CD8-positive, alpha-beta memory T cell (primary cell): ENCODE measurements at regions not wholly inside any gene's neighbourhood (a gene's known extent, or its start where the extent isn't known, plus 50 kb on each side); places are given as distances from the start of the nearest gene placed in this dataset.
A peak's percentile ranks its signal among the peaks of the same experiment; 100 is the strongest.

Experiments
- CTCF ChIA-PET: fragments of 350-600 bp; sonication (Branson Sonifier 250); formaldehyde crosslinking; loops from one replicate; lab custom pipeline; 2021; ENCODE audit warnings: antibody characterized with exemption; lab: Charles Lee
- POLR2A ChIA-PET: fragments of 350-600 bp; sonication (Branson Sonifier 250); formaldehyde crosslinking; loops from one replicate; lab custom pipeline; 2021; ENCODE audit warnings: antibody characterized with exemption; lab: Charles Lee
- DNase-seq, 5 donors: peaks; one replicate each; pipeline versions ENCODE4 v3.0.0 to v3.0.0-alpha.2; 2020 to 2022; ENCODE audit warnings: mixed read lengths in 1 of 5
- H3K27ac ChIP-seq: one replicate; pipeline ENCODE4 v1.7.0; 2013; ENCODE audit warnings: low read depth, mild to moderate bottlenecking, low read length, moderate library complexity
- H3K27me3 ChIP-seq: 2 replicates; pipeline ENCODE4 v1.7.0; 2013; ENCODE audit warnings: low read length, mild to moderate bottlenecking; ENCODE audit not compliant: insufficient read depth, poor library complexity, severe bottlenecking
- H3K36me3 ChIP-seq: 2 replicates; pipeline ENCODE4 v1.7.0; 2013; ENCODE audit warnings: mild to moderate bottlenecking, low read length, moderate library complexity; ENCODE audit not compliant: insufficient read depth
- H3K4me1 ChIP-seq: 2 replicates; pipeline ENCODE4 v1.7.0; 2013; ENCODE audit warnings: mild to moderate bottlenecking, low read length, moderate library complexity; ENCODE audit not compliant: insufficient read depth
- H3K4me3 ChIP-seq: 2 replicates; pipeline ENCODE4 v1.7.0; 2013; ENCODE audit warnings: mild to moderate bottlenecking, low read length
- H3K9me3 ChIP-seq: 2 replicates; pipeline ENCODE4 v1.7.0; 2013; ENCODE audit warnings: mild to moderate bottlenecking, low read length
- H3K27ac Mint-ChIP-seq, 8 donors: one replicate each; pipeline ENCODE4 v1.8.0; 2020 to 2021; ENCODE audit warnings: mixed read lengths in 8 of 8, mild to moderate bottlenecking in 6 of 8, inconsistent platforms in 3 of 8, moderate library complexity in 3 of 8
- H3K27me3 Mint-ChIP-seq, 2 donors: one replicate each; pipeline ENCODE4 v1.8.0; 2020 to 2021; ENCODE audit warnings: mixed read lengths in 2 of 2, mild to moderate bottlenecking in 1 of 2, moderate library complexity in 1 of 2
- H3K36me3 Mint-ChIP-seq, 3 donors: one replicate each; pipeline ENCODE4 v1.8.0; 2020 to 2021; ENCODE audit warnings: mixed read lengths in 3 of 3, inconsistent platforms in 1 of 3, mild to moderate bottlenecking in 1 of 3
- H3K4me1 Mint-ChIP-seq, 3 donors: one replicate each; pipeline ENCODE4 v1.8.0; 2020 to 2021; ENCODE audit warnings: mixed read lengths in 3 of 3, inconsistent platforms in 1 of 3, mild to moderate bottlenecking in 1 of 3
- H3K4me3 Mint-ChIP-seq, 7 donors: one replicate each; pipeline ENCODE4 v1.8.0; 2020 to 2021; ENCODE audit warnings: mixed read lengths in 7 of 7, mild to moderate bottlenecking in 6 of 7, moderate library complexity in 4 of 7, inconsistent platforms in 2 of 7
- H3K9me3 Mint-ChIP-seq, 5 donors: one replicate each; pipeline ENCODE4 v1.8.0; 2020 to 2022; ENCODE audit warnings: mixed read lengths in 5 of 5, mild to moderate bottlenecking in 3 of 5, moderate library complexity in 2 of 5, inconsistent platforms in 1 of 5

- Mint-ChIP-seq H3K27me3 (no peaks in the 10 kb centered on the region), H3K36me3 (no peaks in the 10 kb centered on the region), H3K4me3 (no peak overlapping the region), H3K27ac (no peak overlapping the region), H3K4me1 (no peaks in the 10 kb centered on the region), H3K9me3 (peaks cover 4 to 11% (median 5%) of the 10 kb centered on the region in 5 donors)
- no peaks in the 10 kb centered on the region for H3K36me3 ChIP-seq
- DNase-seq, result no peak
- H3K27me3 ChIP-seq, result no peaks in the 10 kb centered on the region
- no peak overlapping the region for H3K27ac ChIP-seq
- H3K4me1 ChIP-seq, result no peaks in the 10 kb centered on the region
- no peak overlapping the region for H3K4me3 ChIP-seq
- POLR2A ChIA-PET, result no interaction called here
- CTCF ChIA-PET, result no interaction called here
- H3K9me3 ChIP-seq, result no peaks in the 10 kb centered on the region
These were observed 663.0 kb downstream of the KCNA4 start for GRCh38 chr11:29353833-29354232.

GRCh38 chr11:29352273-29352795 is 664.5 kb downstream of the KCNA4 start:
- Mint-ChIP-seq H3K4me3 (no peak overlapping the region), H3K27me3 (no peaks in the 10 kb centered on the region), H3K4me1 (no peaks in the 10 kb centered on the region), H3K36me3 (no peaks in the 10 kb centered on the region), H3K9me3 (peaks cover 4 to 9% (median 5%) of the 10 kb centered on the region in 5 donors), H3K27ac (no peak overlapping the region)
- Histone ChIP-seq H3K36me3 (no peaks in the 10 kb centered on the region), H3K27me3 (no peaks in the 10 kb centered on the region), H3K4me1 (no peaks in the 10 kb centered on the region), H3K27ac (no peak overlapping the region), H3K9me3 (no peaks in the 10 kb centered on the region), H3K4me3 (no peak overlapping the region)
- CTCF ChIA-PET, result no interaction called here
- no peak for DNase-seq
- POLR2A ChIA-PET, result no interaction called here

GRCh38 chr11:29351301-29351873 is 665.4 kb downstream of the KCNA4 start:
- H3K4me3 ChIP-seq, result no peak overlapping the region
- Mint-ChIP-seq H3K9me3 (peaks cover 0 to 9% (median 6%) of the 10 kb centered on the region in 5 donors), H3K36me3 (no peaks in the 10 kb centered on the region), H3K27me3 (no peaks in the 10 kb centered on the region), H3K27ac (no peak overlapping the region), H3K4me1 (no peaks in the 10 kb centered on the region), H3K4me3 (no peak overlapping the region)
- no peak for DNase-seq
- no peaks in the 10 kb centered on the region for H3K9me3 ChIP-seq
- ChIA-PET CTCF (no interaction called here), POLR2A (no interaction called here)
- no peaks in the 10 kb centered on the region for H3K27me3 ChIP-seq
- H3K36me3 ChIP-seq, result no peaks in the 10 kb centered on the region
- H3K27ac ChIP-seq, result no peak overlapping the region
- no peaks in the 10 kb centered on the region for H3K4me1 ChIP-seq

GRCh38 chr11:29343465-29344333 is 673.1 kb downstream of the KCNA4 start:
- Histone ChIP-seq H3K9me3 (no peaks in the 10 kb centered on the region), H3K36me3 (no peaks in the 10 kb centered on the region), H3K4me3 (no peak overlapping the region), H3K27me3 (no peaks in the 10 kb centered on the region), H3K4me1 (no peaks in the 10 kb centered on the region), H3K27ac (no peak overlapping the region)
- no peaks in the 10 kb centered on the region for H3K4me1 Mint-ChIP-seq
- H3K9me3 Mint-ChIP-seq, result peaks cover 0 to 7% (median 5%) of the 10 kb centered on the region in 5 donors
- H3K36me3 Mint-ChIP-seq, result no peaks in the 10 kb centered on the region
- no peak overlapping the region for H3K27ac Mint-ChIP-seq
- ChIA-PET CTCF (no interaction called here), POLR2A (no interaction called here)
- no peak for DNase-seq
- no peak overlapping the region for H3K4me3 Mint-ChIP-seq
- no peaks in the 10 kb centered on the region for H3K27me3 Mint-ChIP-seq

- H3K4me3 Mint-ChIP-seq, result no peak overlapping the region
- H3K4me3 ChIP-seq, result no peak overlapping the region
- DNase-seq, result no peak
- H3K27me3 Mint-ChIP-seq, result no peaks in the 10 kb centered on the region
- no peaks in the 10 kb centered on the region for H3K9me3 ChIP-seq
- peaks cover 3 to 17% (median 9%) of the 10 kb centered on the region in 5 donors for H3K9me3 Mint-ChIP-seq
- no peaks in the 10 kb centered on the region for H3K36me3 ChIP-seq
- H3K4me1 ChIP-seq, result no peaks in the 10 kb centered on the region
- H3K36me3 Mint-ChIP-seq, result no peaks in the 10 kb centered on the region
- H3K4me1 Mint-ChIP-seq, result no peaks in the 10 kb centered on the region
- POLR2A ChIA-PET, result no interaction called here
- CTCF ChIA-PET, result no interaction called here
- no peaks in the 10 kb centered on the region for H3K27me3 ChIP-seq
- no peak overlapping the region for H3K27ac ChIP-seq
- H3K27ac Mint-ChIP-seq, result peak overlapping the region in 1 of 8 donors; percentile 54
These were observed 679.9 kb downstream of the KCNA4 start for GRCh38 chr11:29336727-29337575.

- Histone ChIP-seq H3K4me3 (no peak overlapping the region), H3K27me3 (no peaks in the 10 kb centered on the region), H3K36me3 (no peaks in the 10 kb centered on the region), H3K9me3 (no peaks in the 10 kb centered on the region), H3K27ac (no peak overlapping the region), H3K4me1 (no peaks in the 10 kb centered on the region)
- Mint-ChIP-seq H3K36me3 (no peaks in the 10 kb centered on the region), H3K27ac (no peak overlapping the region), H3K27me3 (no peaks in the 10 kb centered on the region), H3K4me1 (no peaks in the 10 kb centered on the region), H3K4me3 (no peak overlapping the region), H3K9me3 (peaks cover 3 to 29% (median 8%) of the 10 kb centered on the region in 5 donors)
- DNase-seq, result no peak
- CTCF ChIA-PET, result interaction anchor here (1.1 kb wide), 1 partner anchor 12 kb away, joined by 3 read pairs; no protein-coding TSS in a partner anchor
- POLR2A ChIA-PET, result no interaction called here
These were observed 682.1 kb downstream of the KCNA4 start for GRCh38 chr11:29334776-29335130.

GRCh38 chr11:29333993-29334775 is 682.6 kb downstream of the KCNA4 start:
- Mint-ChIP-seq H3K4me1 (no peaks in the 10 kb centered on the region), H3K27ac (no peak overlapping the region), H3K9me3 (peaks cover 3 to 35% (median 6%) of the 10 kb centered on the region in 5 donors), H3K4me3 (no peak overlapping the region), H3K27me3 (no peaks in the 10 kb centered on the region), H3K36me3 (no peaks in the 10 kb centered on the region)
- DNase-seq, result no peak
- Histone ChIP-seq H3K4me1 (no peaks in the 10 kb centered on the region), H3K4me3 (no peak overlapping the region), H3K27me3 (no peaks in the 10 kb centered on the region), H3K9me3 (no peaks in the 10 kb centered on the region), H3K27ac (no peak overlapping the region), H3K36me3 (no peaks in the 10 kb centered on the region)
- ChIA-PET POLR2A (no interaction called here), CTCF (interaction anchor here (1.1 kb wide), 1 partner anchor 12 kb away, joined by 3 read pairs; no protein-coding TSS in a partner anchor)
